ENCODE measurements at regions not wholly inside any gene's neighbourhood (a gene's known extent, or its start where the extent isn't known, plus 50 kb on each side); places are given as distances from the start of the nearest gene placed in this dataset.

GRCh38 chr2:117055499-117056375 is 758.8 kb upstream of the DDX18 start:
- no peak for DNase-seq (ENCODE audit: low spot score, unreplicated experiment)
- Mint-ChIP-seq H3K4me3 (ENCODE audit: low read depth) (no peak overlapping the region), H3K9me3 (ENCODE audit: low read depth) (no peaks in the 10 kb centered on the region), H3K36me3 (ENCODE audit: insufficient read depth) (no peaks in the 10 kb centered on the region), H3K4me1 (ENCODE audit: low read depth) (peaks cover 2% of the 10 kb centered on the region), H3K27ac (no peak overlapping the region), H3K27me3 (no peaks in the 10 kb centered on the region)
- TF ChIP-seq CTCF (IDR thresholded peaks at IDR 0.05; ENCODE audit: unreplicated experiment): no peak

GRCh38 chr2:117056376-117056748 is 758.1 kb upstream of the DDX18 start:
- H3K27me3 Mint-ChIP-seq: no peaks in the 10 kb centered on the region
- H3K4me1 Mint-ChIP-seq (ENCODE audit: low read depth): peaks cover 2% of the 10 kb centered on the region
- no peak overlapping the region for H3K4me3 Mint-ChIP-seq (ENCODE audit: low read depth)
- no peaks in the 10 kb centered on the region for H3K36me3 Mint-ChIP-seq (ENCODE audit: insufficient read depth)
- TF ChIP-seq CTCF (IDR thresholded peaks at IDR 0.05; ENCODE audit: unreplicated experiment): no peak
- no peak overlapping the region for H3K27ac Mint-ChIP-seq
- H3K9me3 Mint-ChIP-seq (ENCODE audit: low read depth): no peaks in the 10 kb centered on the region
- DNase-seq (ENCODE audit: low spot score, unreplicated experiment): no peak

- TF ChIP-seq CTCF (IDR thresholded peaks at IDR 0.05; ENCODE audit: unreplicated experiment): no peak
- Mint-ChIP-seq H3K27me3 (no peaks in the 10 kb centered on the region), H3K9me3 (ENCODE audit: low read depth) (no peaks in the 10 kb centered on the region), H3K4me3 (ENCODE audit: low read depth) (no peak overlapping the region), H3K36me3 (ENCODE audit: insufficient read depth) (no peaks in the 10 kb centered on the region), H3K4me1 (ENCODE audit: low read depth) (peaks cover 2% of the 10 kb centered on the region), H3K27ac (no peak overlapping the region)
- DNase-seq (ENCODE audit: low spot score, unreplicated experiment): no peak
These were observed 757.5 kb upstream of the DDX18 start for GRCh38 chr2:117057016-117057415.

GRCh38 chr2:117058366-117058765 is 756.1 kb upstream of the DDX18 start:
- H3K36me3 Mint-ChIP-seq (ENCODE audit: insufficient read depth): no peaks in the 10 kb centered on the region
- H3K27ac Mint-ChIP-seq: no peak overlapping the region
- no peak overlapping the region for H3K4me3 Mint-ChIP-seq (ENCODE audit: low read depth)
- H3K9me3 Mint-ChIP-seq (ENCODE audit: low read depth): no peaks in the 10 kb centered on the region
- no peaks in the 10 kb centered on the region for H3K27me3 Mint-ChIP-seq
- TF ChIP-seq CTCF (IDR thresholded peaks at IDR 0.05; ENCODE audit: unreplicated experiment): no peak
- no peak for DNase-seq (ENCODE audit: low spot score, unreplicated experiment)
- no peaks in the 10 kb centered on the region for H3K4me1 Mint-ChIP-seq (ENCODE audit: low read depth)

GRCh38 chr2:117064021-117064420 is 750.5 kb upstream of the DDX18 start:
- Mint-ChIP-seq H3K27me3 (no peaks in the 10 kb centered on the region), H3K27ac (no peak overlapping the region), H3K36me3 (ENCODE audit: insufficient read depth) (no peaks in the 10 kb centered on the region), H3K4me1 (ENCODE audit: low read depth) (no peaks in the 10 kb centered on the region), H3K4me3 (ENCODE audit: low read depth) (no peak overlapping the region), H3K9me3 (ENCODE audit: low read depth) (no peaks in the 10 kb centered on the region)
- DNase-seq (ENCODE audit: low spot score, unreplicated experiment): no peak
- TF ChIP-seq CTCF (IDR thresholded peaks at IDR 0.05; ENCODE audit: unreplicated experiment): no peak
